ENCODE measurements at regions not wholly inside any gene's neighbourhood (a gene's known extent, or its start where the extent isn't known, plus 50 kb on each side); places are given as distances from the start of the nearest gene placed in this dataset.

- TF ChIP-seq POLR2A (IDR thresholded peaks at IDR 0.05; ENCODE audit: low read depth, low read length) (no peak), CTCF (IDR thresholded peaks at IDR 0.05 in 2 of 3, conservative IDR thresholded peaks at IDR 0.05 in 1 of 3; ENCODE audit: control insufficient read depth in 2 of 3, extremely low read depth in 1 of 3, insufficient read depth in 1 of 3, low read depth in 3 of 3, low read length in 3 of 3) (no peak), USF1 (IDR thresholded peaks at IDR 0.05; ENCODE audit: borderline replicate concordance, extremely low read length, insufficient read depth, low read depth, low read length) (no peak), ZNF384 (IDR thresholded peaks at IDR 0.05; ENCODE audit: borderline replicate concordance, low read depth, low read length) (no peak), RELA (IDR thresholded peaks at IDR 0.05; ENCODE audit: borderline replicate concordance, partially characterized antibody) (no peak), MYC (IDR thresholded peaks at IDR 0.05; ENCODE audit: insufficient read depth, insufficient read length, insufficient replicate concordance, low read length, severe bottlenecking) (no peak), EP300 (IDR thresholded peaks at IDR 0.05; ENCODE audit: borderline replicate concordance in 1 of 2, control insufficient read depth in 1 of 2, low read depth in 2 of 2, low read length in 2 of 2) (no peak), ZNF207 (IDR thresholded peaks at IDR 0.05; ENCODE audit: borderline replicate concordance) (no peak), SRF (IDR thresholded peaks at IDR 0.05; ENCODE audit: low read depth in 2 of 2, low read length in 2 of 2) (no peak), CHD2 (IDR thresholded peaks at IDR 0.05; ENCODE audit: borderline replicate concordance, low read depth, low read length) (no peak), HDGF (IDR thresholded peaks at IDR 0.05) (no peak), FOS (IDR thresholded peaks at IDR 0.05; ENCODE audit: borderline replicate concordance, extremely low read depth, insufficient read length) (no peak)
These were observed 233.5 kb upstream of the TMEM132C start for GRCh38 chr12:128033473-128033872.
